ENCODE measurements at regions not wholly inside any gene's neighbourhood (a gene's known extent, or its start where the extent isn't known, plus 50 kb on each side); places are given as distances from the start of the nearest gene placed in this dataset.

DNA sequence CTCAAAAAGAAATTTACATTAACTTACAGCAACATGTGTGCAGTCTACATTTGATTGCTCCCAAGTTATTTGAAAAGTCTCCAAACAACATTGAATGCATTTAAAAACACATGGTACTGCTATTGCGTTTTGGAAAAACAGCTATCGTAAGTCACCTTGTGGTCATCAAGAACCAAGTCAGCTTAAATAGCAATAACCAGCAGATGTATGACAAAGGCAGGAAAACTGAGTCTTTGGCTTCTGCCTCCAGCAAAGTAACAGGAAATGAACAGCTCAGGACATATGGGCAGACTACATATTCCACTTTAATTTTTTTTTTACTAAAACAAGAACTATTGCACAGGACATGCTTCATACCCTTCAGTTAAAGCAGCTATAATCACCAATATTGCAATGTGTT lies 580.6 kb upstream of the SPRY2 start:
- TF ChIP-seq POLR2A (IDR thresholded peaks at IDR 0.05): no peak
- TF ChIP-seq, protein P1, sequence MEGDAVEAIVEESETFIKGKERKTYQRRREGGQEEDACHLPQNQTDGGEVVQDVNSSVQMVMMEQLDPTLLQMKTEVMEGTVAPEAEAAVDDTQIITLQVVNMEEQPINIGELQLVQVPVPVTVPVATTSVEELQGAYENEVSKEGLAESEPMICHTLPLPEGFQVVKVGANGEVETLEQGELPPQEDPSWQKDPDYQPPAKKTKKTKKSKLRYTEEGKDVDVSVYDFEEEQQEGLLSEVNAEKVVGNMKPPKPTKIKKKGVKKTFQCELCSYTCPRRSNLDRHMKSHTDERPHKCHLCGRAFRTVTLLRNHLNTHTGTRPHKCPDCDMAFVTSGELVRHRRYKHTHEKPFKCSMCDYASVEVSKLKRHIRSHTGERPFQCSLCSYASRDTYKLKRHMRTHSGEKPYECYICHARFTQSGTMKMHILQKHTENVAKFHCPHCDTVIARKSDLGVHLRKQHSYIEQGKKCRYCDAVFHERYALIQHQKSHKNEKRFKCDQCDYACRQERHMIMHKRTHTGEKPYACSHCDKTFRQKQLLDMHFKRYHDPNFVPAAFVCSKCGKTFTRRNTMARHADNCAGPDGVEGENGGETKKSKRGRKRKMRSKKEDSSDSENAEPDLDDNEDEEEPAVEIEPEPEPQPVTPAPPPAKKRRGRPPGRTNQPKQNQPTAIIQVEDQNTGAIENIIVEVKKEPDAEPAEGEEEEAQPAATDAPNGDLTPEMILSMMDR (IDR thresholded peaks at IDR 0.05): no peak
